Neural cell (in vitro differentiated cells): ENCODE measurements at regions not wholly inside any gene's neighbourhood (a gene's known extent, or its start where the extent isn't known, plus 50 kb on each side); places are given as distances from the start of the nearest gene placed in this dataset.

Experiments
- EP300 ChIP-seq: fragments of 450-650 bp; conservative IDR thresholded peaks from 2 replicates; pipeline ENCODE4 v1.6.1; 2014; ENCODE audit warnings: antibody characterized with exemption, mild to moderate bottlenecking, moderate library complexity; ENCODE audit not compliant: poor library complexity, severe bottlenecking
- EZH2 ChIP-seq: fragments of 200-600, 300-800 bp; shearing (Covaris generic), sonication (generic); IDR thresholded peaks from 2 replicates; pipeline ENCODE4 v1.6.1; 2014; ENCODE audit warnings: antibody characterized with exemption, low read length, borderline replicate concordance, mild to moderate bottlenecking; ENCODE audit not compliant: insufficient read depth, poor library complexity, severe bottlenecking
- MXI1 ChIP-seq: fragments of 450-650 bp; conservative IDR thresholded peaks from 2 replicates; pipeline ENCODE4 v1.6.1; 2014; ENCODE audit warnings: antibody characterized with exemption, mild to moderate bottlenecking; ENCODE audit not compliant: poor library complexity, severe bottlenecking
- POLR2AphosphoS5 ChIP-seq: IDR thresholded peaks from 2 replicates; pipeline ENCODE4 v1.6.1; 2012
- RAD21 ChIP-seq: fragments of 450-650 bp; conservative IDR thresholded peaks from 2 replicates; pipeline ENCODE4 v1.6.1; 2014; ENCODE audit warnings: antibody characterized with exemption, mild to moderate bottlenecking, moderate library complexity
- TAF1 ChIP-seq: IDR thresholded peaks from 2 replicates; pipeline ENCODE4 v1.6.1; 2012; ENCODE audit warnings: low read depth
- TF ChIP-seq, protein P1 (sequence below): fragments of 450-650 bp; IDR thresholded peaks from 2 replicates; pipeline ENCODE4 v1.5.1; 2014; ENCODE audit warnings: antibody characterized with exemption, mild to moderate bottlenecking, moderate library complexity; ENCODE audit not compliant: poor library complexity, severe bottlenecking

DNA sequence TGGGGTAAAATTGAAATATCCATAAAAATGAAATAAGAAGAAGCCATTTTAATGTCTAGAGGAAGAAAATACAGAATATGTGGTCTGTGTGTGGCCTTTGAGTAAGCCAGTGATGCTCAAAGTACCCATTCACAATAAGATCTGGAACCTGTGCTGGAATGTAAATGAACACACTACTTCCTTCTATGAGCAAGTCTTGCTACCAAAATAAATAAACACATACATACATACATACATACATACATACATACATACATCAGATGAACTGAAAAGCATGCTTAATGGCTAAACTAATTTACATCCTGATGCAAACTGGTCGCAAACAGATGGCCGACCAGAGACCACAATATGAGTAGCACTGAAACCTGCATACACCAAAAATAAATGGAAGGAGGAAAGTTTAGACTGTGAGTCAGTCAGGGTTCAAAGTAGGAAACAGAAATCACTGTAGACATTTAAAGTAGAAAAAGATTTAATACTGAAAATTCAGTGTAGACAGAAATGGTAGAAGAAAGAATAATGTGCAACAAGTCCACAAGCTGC is 317.6 kb downstream of the CAAP1 start:
- TF ChIP-seq TAF1 (no peak), EZH2 (no peak), POLR2AphosphoS5 (no peak), EP300 (no peak), RAD21 (no peak), MXI1 (no peak)
- TF ChIP-seq, protein P1, sequence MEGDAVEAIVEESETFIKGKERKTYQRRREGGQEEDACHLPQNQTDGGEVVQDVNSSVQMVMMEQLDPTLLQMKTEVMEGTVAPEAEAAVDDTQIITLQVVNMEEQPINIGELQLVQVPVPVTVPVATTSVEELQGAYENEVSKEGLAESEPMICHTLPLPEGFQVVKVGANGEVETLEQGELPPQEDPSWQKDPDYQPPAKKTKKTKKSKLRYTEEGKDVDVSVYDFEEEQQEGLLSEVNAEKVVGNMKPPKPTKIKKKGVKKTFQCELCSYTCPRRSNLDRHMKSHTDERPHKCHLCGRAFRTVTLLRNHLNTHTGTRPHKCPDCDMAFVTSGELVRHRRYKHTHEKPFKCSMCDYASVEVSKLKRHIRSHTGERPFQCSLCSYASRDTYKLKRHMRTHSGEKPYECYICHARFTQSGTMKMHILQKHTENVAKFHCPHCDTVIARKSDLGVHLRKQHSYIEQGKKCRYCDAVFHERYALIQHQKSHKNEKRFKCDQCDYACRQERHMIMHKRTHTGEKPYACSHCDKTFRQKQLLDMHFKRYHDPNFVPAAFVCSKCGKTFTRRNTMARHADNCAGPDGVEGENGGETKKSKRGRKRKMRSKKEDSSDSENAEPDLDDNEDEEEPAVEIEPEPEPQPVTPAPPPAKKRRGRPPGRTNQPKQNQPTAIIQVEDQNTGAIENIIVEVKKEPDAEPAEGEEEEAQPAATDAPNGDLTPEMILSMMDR: no peak
